EL (cell line): ENCODE measurements at regions not wholly inside any gene's neighbourhood (a gene's known extent, or its start where the extent isn't known, plus 50 kb on each side); places are given as distances from the start of the nearest gene placed in this dataset.

Experiments used
- DNase-seq: peaks from one replicate; pipeline ENCODE4 v3.0.0-alpha.2; 2016

DNA sequence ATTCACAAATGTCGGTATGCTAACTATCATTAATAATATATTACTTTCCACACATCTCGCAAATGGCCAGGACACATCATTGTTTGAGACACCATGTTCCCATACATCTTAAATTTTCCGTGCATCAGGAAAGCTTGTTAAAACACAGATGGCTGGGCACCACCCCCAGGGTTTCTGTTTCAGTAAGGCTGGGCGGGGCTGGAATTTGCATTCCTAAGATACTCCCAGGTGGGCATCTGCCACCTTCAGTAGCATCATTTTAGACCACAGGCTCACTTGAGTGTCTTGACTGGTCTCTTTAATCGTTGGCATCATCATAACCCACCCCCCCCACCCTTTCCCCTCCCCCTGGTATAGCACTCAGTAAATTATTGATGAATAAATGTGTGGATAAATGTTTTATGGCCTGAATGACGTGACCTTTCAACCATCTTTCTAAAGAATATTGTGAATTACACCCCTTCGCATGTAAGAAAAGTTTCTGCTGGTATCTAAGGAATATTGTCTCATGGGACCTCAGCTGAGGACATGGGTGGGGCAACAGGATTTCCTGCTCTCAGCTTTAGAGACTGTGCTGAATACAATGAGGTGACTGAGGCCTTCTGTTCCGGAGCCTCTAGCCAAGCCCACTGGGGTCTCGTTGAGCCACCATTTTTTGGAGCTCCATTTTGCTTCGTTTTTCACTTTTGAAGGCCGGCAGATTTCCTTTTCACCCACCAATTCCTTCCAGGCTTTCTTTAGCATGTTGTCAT is 124.1 kb upstream of the NEDD9 start:
- DNase-seq = no peak

GRCh38 chr6:11353921-11354389 is 121.5 kb upstream of the NEDD9 start:
- DNase-seq = peak; percentile 12

DNA sequence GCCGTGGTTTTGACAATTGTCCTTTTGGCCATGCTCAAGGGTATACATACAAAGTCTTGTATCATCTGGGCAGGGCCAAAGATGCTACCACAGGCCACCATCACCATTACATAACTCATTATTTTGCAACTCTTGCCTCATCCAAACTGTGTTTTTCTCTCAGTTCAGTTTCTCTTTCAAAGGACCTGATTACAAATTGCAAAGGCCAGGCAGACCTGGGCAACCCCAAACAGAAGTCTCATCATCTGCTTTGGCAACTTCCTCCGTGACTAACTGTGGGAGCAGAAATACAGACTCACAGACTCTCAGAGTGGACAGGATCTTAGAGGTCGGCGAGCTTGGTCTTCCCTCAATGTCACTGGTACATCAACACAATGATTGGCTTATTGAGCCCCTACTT is 117.8 kb upstream of the NEDD9 start:
- DNase-seq = no peak

- no peak for DNase-seq
These were observed 117.4 kb upstream of the NEDD9 start for GRCh38 chr6:11349880-11350279.

- DNase-seq = no peak
These were observed 114.0 kb upstream of the NEDD9 start for GRCh38 chr6:11346516-11346915.

- DNase-seq = no peak
These were observed 113.1 kb upstream of the NEDD9 start for GRCh38 chr6:11345536-11345935.

DNA sequence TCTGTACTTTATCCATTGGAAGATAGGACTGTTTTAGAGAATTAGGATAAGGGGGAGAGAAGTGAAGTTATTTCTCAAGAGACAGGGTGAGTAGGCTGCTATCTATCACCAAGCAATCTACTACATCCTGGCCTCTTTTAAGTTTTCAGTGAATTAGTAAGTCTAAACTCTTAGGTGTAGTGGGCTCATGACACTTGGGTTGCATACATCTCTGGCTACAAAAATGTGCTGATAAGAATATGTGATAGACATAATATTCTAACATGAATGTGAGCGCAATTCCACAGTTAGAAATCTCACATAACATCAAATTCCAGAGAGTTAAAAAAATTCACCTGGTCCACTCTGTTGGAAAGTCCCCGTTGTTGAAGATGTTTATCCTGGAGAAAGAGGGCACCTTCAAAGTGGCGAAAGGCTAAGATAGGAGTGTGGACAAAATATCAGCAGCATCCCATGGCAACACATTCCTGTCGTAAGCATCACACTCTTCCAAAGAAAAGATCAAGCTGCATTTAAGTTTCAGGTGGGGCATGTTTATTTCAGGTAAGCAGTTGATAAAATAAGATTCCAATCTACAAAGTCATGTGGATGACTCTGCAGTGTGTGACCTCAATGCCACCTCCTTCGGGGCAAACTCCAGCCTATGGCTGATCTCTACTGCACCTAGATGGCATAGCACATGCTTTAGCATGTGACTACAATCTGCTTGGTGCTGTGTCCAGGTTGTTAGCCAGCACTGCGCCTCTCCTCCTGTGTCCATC is 111.7 kb upstream of the NEDD9 start:
- no peak for DNase-seq

DNA sequence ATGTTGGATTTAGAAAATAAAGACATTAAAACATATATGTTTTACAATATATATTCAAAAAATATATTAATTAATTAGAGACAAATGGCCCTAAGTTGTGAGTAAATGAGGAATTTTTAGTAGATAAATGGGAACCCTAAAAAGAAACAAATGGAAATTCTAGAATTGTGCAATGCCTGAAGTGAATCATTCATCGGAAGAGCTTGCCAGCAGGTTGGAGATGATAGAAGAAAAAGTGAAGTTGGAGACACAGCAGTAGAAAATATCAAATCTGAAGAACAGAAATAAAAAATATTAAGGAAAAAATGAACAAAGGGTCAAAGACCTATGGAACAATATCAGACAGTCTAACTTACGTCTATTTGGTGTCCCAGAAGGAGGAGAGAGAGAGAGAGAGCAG is 109.4 kb upstream of the NEDD9 start:
- DNase-seq = peak; percentile 52

GRCh38 chr6:11341303-11341702 is 108.8 kb upstream of the NEDD9 start:
- no peak for DNase-seq

DNA sequence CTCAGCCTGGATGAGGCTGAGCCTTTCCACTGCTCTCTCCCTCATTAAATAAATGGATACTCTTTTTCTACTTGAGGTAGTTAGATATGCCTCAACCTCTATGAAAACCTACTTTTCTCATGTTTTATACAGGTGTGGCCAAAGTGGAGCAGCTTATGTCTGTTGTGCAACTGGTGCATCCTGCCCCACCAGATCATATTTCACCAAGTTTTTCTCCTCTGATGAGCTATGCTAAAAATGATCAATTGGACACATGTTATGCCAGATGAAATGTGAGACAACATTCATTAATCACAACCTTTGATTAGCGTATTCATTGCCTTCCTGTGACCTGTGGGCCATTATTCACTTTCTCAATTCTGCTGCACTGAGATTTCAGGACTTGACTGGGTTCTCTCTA is 106.9 kb upstream of the NEDD9 start:
- DNase-seq = no peak

DNA sequence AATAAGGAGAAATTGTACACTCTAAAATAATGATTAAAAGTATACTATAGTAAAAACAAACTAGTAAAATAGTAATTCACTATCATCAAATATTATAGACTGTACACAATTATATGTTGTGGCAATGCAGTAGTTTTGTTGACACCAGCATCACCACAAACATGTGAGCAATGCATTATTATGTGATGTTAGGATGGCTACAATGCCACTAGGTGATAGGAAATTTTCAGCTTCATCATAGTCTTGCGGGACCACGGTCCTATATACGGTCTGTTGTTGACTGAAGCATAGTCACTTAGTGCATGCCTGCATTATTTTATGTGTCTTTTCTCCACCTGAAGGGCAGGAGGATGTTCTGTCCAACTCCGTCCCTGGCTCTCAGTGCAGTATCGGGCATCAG is 104.8 kb upstream of the NEDD9 start:
- no peak for DNase-seq

DNA sequence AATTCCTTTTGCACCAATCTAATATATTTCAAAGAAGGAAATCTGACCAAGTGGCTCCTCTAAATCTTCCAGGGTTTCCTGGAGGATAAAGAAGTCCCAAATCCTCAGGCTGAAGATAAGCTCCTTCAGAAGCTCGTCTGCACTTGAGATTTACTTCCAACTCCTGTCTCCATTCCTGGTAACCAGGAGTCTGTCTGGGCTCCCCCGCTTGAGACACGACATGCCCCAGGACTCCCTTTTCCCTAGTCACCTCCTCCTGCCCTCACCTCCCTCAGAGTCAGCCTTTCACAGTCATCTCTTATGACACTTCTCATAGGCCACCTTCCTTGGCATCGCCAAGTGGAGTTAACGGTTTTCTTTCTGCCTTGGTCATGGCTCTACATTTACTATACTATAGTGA is 103.4 kb upstream of the NEDD9 start:
- DNase-seq = no peak

DNA sequence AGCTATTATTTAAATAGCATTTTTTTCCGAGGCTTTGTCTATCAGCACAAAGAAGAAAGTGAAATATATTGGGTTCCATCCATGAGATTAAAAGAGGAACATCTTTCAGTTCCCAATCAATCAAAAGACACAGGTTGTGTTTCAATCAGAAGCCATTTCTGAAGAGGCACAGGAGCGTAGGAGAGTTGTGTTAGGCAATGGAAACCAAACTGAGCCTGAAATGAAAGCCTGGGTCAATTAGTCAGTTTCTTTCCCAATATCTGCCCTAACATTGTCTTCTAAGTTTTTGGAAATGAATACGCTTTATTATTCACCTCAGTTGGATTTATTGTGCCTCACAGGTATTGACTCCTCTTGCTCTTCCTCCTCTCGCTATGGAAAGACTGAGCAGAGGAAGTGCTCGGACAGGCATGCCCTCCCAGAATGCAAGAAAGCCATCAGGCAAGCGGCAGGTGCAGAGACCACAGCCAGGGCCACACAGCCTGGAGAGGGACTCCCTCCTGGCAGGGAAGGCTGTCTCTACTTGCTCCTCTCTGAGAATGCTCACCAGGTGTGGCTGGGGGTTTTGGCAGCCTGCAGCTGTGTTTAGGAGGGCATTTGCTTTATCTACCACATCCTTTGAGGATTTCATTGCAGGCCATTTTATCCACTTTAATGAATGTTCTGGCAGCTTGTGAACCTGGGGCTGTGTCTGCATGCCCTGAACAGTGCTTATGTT is 100.8 kb upstream of the NEDD9 start:
- DNase-seq = no peak

DNA sequence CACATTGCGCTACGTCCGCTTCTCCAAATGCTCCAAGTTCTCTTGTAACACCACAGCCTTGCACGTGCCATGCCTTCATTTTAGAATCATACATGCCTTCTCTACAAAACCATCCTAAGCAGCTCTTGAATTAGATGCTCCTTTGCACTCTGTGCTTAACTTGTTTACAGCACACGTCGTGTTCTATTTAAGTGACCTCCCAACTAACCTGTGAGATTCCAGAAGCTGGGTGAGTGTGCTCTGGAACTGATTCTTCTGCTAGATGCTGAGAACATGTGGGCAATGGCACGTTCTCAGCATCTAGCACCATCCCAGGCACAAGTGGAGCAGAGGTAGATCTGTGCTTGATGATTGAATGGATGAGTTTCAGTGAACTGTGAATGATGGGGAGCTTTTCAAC is 100.0 kb upstream of the NEDD9 start:
- no peak for DNase-seq

DNA sequence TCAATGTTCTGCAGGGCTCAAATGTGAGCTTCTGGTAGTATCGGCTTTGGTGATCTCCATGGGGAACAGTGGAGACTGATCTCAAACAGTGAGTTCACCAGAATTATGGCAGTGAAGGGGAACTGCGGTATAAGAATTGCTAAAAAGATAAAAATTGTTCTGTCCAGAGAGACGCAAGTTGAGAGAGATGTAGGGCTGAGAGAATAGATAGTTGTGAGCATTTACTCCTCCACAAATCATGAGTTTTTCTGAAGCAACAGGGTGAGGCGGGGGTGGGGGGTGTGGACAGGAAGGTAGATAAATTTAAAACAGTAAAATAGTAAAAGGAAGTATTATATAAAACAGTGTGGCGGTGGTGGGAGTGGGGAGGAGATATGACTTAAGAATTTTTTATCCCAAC is 98.6 kb upstream of the NEDD9 start:
- no peak for DNase-seq

GRCh38 chr6:11330413-11330760 is 97.9 kb upstream of the NEDD9 start:
- DNase-seq = no peak

- no peak for DNase-seq
These were observed 97.4 kb upstream of the NEDD9 start for GRCh38 chr6:11329726-11330412.

- DNase-seq = peak; percentile 88
These were observed 96.3 kb upstream of the NEDD9 start for GRCh38 chr6:11328613-11329247.

DNA sequence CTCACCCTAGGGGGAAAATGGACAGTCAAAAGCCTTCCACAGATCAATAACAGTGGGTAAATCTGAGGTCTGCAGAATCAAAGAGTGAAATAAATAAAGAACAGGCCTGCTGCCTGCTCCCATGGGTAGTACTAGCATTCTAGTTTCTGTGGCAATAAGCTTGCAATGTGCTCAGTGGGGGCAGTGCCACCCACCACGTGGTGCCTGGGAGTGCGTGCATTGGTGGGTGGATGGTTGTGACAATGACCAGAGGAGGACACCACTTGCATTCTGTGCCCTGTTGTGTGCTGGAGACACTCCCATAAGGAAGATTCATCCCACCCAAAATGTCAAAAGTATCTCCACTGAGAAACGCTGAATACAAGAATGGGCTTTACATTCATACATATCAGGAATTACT is 95.5 kb upstream of the NEDD9 start:
- DNase-seq = no peak

- DNase-seq = no peak
These were observed 93.6 kb upstream of the NEDD9 start for GRCh38 chr6:11326116-11326515.

DNA sequence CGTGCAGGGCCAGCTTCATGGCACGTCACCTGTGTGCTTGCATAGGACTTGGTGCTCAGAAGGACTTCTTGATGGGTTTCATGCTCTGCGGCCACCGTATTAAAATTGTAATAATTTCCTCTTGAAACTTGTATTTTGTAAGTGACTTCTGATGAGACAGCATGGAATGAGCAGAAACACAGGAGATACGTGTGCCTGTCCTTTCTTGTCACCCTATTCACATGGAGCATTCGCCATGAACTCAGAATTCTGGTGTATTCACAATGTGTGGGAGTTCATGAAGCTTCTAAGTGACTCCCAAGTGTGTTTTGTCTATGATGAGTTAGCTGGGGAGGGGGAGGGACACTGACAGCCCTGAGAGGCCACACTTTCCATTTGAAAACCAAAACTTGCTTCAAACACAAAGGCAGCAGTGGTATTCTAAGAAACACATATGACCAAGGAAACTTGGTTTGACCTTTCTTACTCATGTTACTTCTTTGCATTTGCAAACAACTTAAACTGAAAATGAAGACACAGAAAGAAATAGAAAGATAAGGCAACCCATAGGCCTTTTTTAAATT is 92.1 kb upstream of the NEDD9 start:
- no peak for DNase-seq

DNA sequence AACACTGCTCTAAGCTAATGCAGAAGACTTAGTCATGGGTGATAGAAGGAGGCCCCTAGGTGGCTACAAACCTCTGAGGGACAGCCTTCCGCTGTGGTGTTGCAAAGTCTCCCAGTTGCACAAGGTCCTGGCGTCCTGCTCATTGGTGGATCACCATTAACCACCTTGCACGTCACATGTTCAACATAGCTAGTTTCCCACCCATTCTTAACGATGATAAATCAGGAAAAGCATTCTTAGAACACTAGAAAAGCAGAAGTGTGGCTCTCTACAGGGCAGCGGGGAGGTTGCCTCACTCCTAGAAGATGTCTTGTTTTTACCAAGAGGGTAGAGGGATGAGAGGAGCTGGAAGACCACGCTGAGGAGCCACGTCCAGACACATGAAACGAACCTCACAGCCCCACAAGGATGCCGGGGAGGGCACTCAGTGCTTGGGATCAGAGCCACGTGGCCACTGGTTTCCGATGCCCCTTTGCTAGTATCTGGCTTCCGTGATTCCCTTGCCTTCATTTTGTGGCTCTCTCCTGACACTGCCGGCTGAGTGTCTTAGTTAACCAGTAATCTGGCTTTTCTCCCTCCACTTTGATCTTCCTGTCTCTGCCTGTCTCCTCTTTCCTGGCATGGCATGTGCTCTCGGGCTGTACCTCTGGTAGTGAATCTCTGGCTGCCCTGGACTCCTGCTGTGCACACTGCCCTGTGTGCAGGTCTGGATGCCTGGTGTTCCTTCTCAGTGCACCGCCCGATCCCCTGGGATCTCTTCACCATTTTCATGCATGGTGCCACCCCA is 91.4 kb upstream of the NEDD9 start:
- no peak for DNase-seq
